K562 (cell line): ENCODE measurements at regions not wholly inside any gene's neighbourhood (a gene's known extent, or its start where the extent isn't known, plus 50 kb on each side); places are given as distances from the start of the nearest gene placed in this dataset.

ENCODE experiments used
- ATAC-seq: fragments of 200-7000 bp; cut with Tn5 transposase; 3 replicates; pipeline ENCODE4 v1.9.1; 2020; ENCODE audit warnings: moderate library complexity
- BruUV-seq: library from RNA; stranded (reverse); fragments of 400-500 nt; replicated peaks from 2 replicates; lab custom pipeline; 2021; lab: Mats Ljungman, UMichigan
- CTCF ChIA-PET: fragments of 300-600 bp; formaldehyde crosslinking; extraction: SDS; loops from one replicate; lab custom pipeline; 2021; ENCODE audit warnings: low intra/inter-chr PET ratio; lab: Yijun Ruan, JAX
- POLR2A ChIA-PET: fragments of 300-600, 350-650 bp; sonication (Branson Sonifier 250); formaldehyde crosslinking; extraction: SDS; loops from one replicate; lab custom pipeline; 2021; ENCODE audit warnings: antibody characterized with exemption, inconsistent platforms; lab: Yijun Ruan, JAX
- DNase-seq, 4 experiments: peaks; one replicate each; pipeline versions ENCODE4 v3.0.0 to v3.0.0-alpha.2; 2011 to 2018; ENCODE audit warnings: low spot score in 3 of 4, mixed read lengths in 3 of 4; ENCODE audit errors: extremely low read depth in 1 of 4
- FAIRE-seq: peaks from 2 replicates; lab custom pipeline; 2011; peaks lifted over from hg19 to GRCh38; lab: Jason Lieb, UNC
- H2AFZ ChIP-seq: 2 replicates; pipeline ENCODE4 v1.6.0; 2011; ENCODE audit warnings: low read depth, low read length, control low read depth, inconsistent platforms
- H3K27ac ChIP-seq: fragments of 200-600 bp; 3 replicates; pipeline ENCODE4 v1.8.0; 2011; ENCODE audit warnings: low read depth, mild to moderate bottlenecking, control low read depth, inconsistent platforms, low read length, moderate library complexity, mixed read lengths; ENCODE audit errors: extremely low read depth
- H3K27me3 ChIP-seq, 2 experiments: fragments of 300-600 bp in 1 of 2; 2 replicates in 1 of 2; 3 replicates in 1 of 2; pipeline versions ENCODE4 v1.6.0 to v1.8.0; 2011; ENCODE audit warnings: inconsistent platforms in 2 of 2, low read length in 2 of 2, mild to moderate bottlenecking in 1 of 2, mixed read lengths in 1 of 2, moderate library complexity in 1 of 2; ENCODE audit not compliant: control insufficient read depth in 2 of 2, insufficient read depth in 2 of 2
- H3K36me3 ChIP-seq: fragments of 300-600 bp; 3 replicates; pipeline ENCODE4 v1.8.0; 2011; ENCODE audit warnings: mild to moderate bottlenecking, low read length, inconsistent platforms; ENCODE audit not compliant: control insufficient read depth, insufficient read depth
- H3K4me1 ChIP-seq, 2 experiments: fragments of 200-600 bp in 1 of 2; replicated peaks in 1 of 2; 2 replicates in 1 of 2; 3 replicates in 1 of 2; pipeline versions ENCODE4 v1.5.1 to v1.8.0; 2011; ENCODE audit warnings: inconsistent platforms in 2 of 2, low read length in 2 of 2, mild to moderate bottlenecking in 1 of 2, mixed read lengths in 1 of 2, moderate library complexity in 1 of 2; ENCODE audit not compliant: control insufficient read depth in 2 of 2, insufficient read depth in 2 of 2
- H3K4me2 ChIP-seq: 2 replicates; pipeline ENCODE4 v1.6.1; 2011; ENCODE audit warnings: low read length, control low read depth, inconsistent platforms, mixed read lengths; ENCODE audit not compliant: insufficient read depth
- H3K4me3 ChIP-seq: fragments of 200-600 bp; sonication (generic), shearing (Covaris generic); 2 replicates; pipeline ENCODE4 v1.5.1; 2016; ENCODE audit warnings: control low read depth, inconsistent platforms
- H3K79me2 ChIP-seq: fragments of 200-600 bp; 3 replicates; pipeline ENCODE4 v1.8.0; 2011; ENCODE audit warnings: low read length, inconsistent platforms; ENCODE audit not compliant: control insufficient read depth, insufficient read depth
- H3K9ac ChIP-seq, 2 experiments: 2 replicates each; pipeline versions ENCODE4 v1.6.0 to v1.6.1; 2011; ENCODE audit warnings: low read depth in 2 of 2, low read length in 2 of 2, control low read depth in 1 of 2, inconsistent platforms in 1 of 2, mild to moderate bottlenecking in 1 of 2, mixed read lengths in 1 of 2; ENCODE audit not compliant: insufficient read depth in 1 of 2
- H3K9me1 ChIP-seq: one replicate; pipeline ENCODE4 v1.6.0; 2011; ENCODE audit warnings: inconsistent platforms, mild to moderate bottlenecking, low read length, moderate library complexity; ENCODE audit not compliant: control insufficient read depth, insufficient read depth
- H3K9me3 ChIP-seq: replicated peaks from 2 replicates; pipeline ENCODE4 v1.5.1; 2011; ENCODE audit warnings: low read depth, low read length, inconsistent platforms; ENCODE audit not compliant: control insufficient read depth, insufficient read depth
- H4K20me1 ChIP-seq: replicated peaks from 2 replicates; pipeline ENCODE4 v1.6.1; 2011; ENCODE audit warnings: low read length, inconsistent platforms, mixed read lengths; ENCODE audit not compliant: control insufficient read depth, insufficient read depth
- CCAR2 ChIP-seq: fragments of 200-400 bp; formaldehyde crosslinking; IDR thresholded peaks from 2 replicates; pipeline ENCODE4 v1.6.1; 2017; ENCODE audit warnings: mild to moderate bottlenecking, low read depth, low read length
- HNRNPK ChIP-seq: fragments of 200-400 bp; formaldehyde crosslinking; IDR thresholded peaks from one replicate; pipeline ENCODE4 v1.6.1; 2018; ENCODE audit warnings: mild to moderate bottlenecking, low read depth, low read length; ENCODE audit not compliant: poor library complexity, severe bottlenecking
- PATZ1 ChIP-seq: fragments of 250-450 bp; sonication (Bioruptor Pico); IDR thresholded peaks from 2 replicates; pipeline ENCODE4 v1.5.0; 2020; ENCODE audit warnings: mild to moderate bottlenecking, borderline replicate concordance
- WGBS: fragments of 100-300 bp; shearing (Covaris generic); methylation state at CpG from one replicate; pipeline ENCODE4 v1.1.6; 2016; ENCODE audit warnings: low coverage, mixed read lengths; ENCODE audit not compliant: insufficient coverage; ENCODE audit errors: missing lambda C conversion rate; 5-methylcytosine and 5-hydroxymethylcytosine counted together
- in situ Hi-C: fragments of 300-500 bp; cut with MboI; formaldehyde crosslinking; loops from 4 replicates; pipeline ENCODE4 v1.15.0; 2018; ENCODE audit warnings: inconsistent platforms, mixed read lengths
- intact Hi-C: fragments of 100-400 bp; cut with micrococcal nuclease; formaldehyde crosslinking; loops from 2 replicates; pipeline ENCODE4 v1.14.2; 2022
- TF ChIP-seq, protein P1 (sequence below), 2 experiments: fragments of 450-650 bp in 1 of 2; sonication (generic) in 1 of 2; formaldehyde crosslinking in 1 of 2; IDR thresholded peaks; 2 replicates each; pipeline versions ENCODE4 v1.7.1 to v1.9.0; 2016 to 2022; ENCODE audit warnings: inconsistent platforms in 1 of 2, mild to moderate bottlenecking in 1 of 2, missing genetic modification reagents in 1 of 2
- TF ChIP-seq, protein P2 (sequence below): fragments of 250-450 bp; sonication (Bioruptor Pico); IDR thresholded peaks from 2 replicates; pipeline ENCODE4 v1.4.0; 2020

DNA sequence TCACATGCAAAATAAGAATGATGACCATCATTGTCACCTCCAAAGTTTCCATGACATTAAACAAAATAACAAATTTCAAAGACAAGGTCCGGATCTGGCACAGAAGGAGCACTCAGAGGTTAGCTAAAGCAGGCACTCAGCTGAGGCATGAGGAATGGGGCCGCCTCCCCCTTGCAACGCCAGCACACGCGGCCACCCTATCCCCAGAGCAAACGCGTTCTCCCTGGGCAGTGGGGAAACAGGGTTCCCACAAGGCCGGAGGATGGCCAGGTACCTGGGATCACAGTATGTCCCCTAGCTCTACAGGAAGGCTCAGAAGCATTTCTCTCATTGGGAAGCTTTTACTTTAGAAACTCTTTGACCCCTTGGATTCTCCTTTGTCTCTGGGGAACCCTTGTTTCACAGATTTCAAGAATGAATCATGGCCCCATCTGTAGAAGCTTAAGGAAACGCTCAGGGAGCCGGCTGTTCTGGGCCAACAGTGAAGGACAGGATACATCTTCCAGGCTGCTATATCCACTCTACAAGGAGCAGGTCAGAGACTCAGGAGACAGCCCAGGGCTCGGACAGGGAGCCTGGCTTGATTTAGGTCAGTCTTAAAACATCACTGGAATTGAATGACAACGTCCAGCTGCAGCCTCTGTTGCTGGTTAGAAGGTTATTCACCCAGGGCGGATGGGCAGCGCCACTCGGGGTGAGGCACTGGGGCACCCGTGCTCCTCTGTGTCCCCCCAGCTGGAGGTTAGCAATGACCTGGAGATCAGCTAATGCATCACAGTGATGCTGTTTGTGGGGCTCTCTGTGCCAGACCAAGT lies 496.4 kb downstream of the NPHP4 start (continued):
- no peak for TF ChIP-seq PATZ1 (CRISPR knock-in tag)

GRCh38 chr1:5494518-5494917 lies 497.7 kb downstream of the NPHP4 start:
- H3K36me3 ChIP-seq: no peaks in the 10 kb centered on the region
- intact Hi-C loops: no loop called here
- no peak for ATAC-seq
- no peaks in the 10 kb centered on the region for H3K4me1 ChIP-seq
- H3K9me3 ChIP-seq: no peaks in the 10 kb centered on the region
- POLR2A ChIA-PET: no interaction called here
- H3K27ac ChIP-seq: no peak overlapping the region
- H3K9ac ChIP-seq: no peak overlapping the region
- H3K27me3 ChIP-seq: peaks cover 18 to 34% of the 10 kb centered on the region in 2 experiments; a peak in 3 of 5 replicates
- H3K4me3 ChIP-seq: no peak overlapping the region
- no TSS peak for BruUV-seq
- in situ Hi-C loops: no loop called here
- H2AFZ ChIP-seq: no peak overlapping the region
- CTCF ChIA-PET: no interaction called here
- 0% methylated on average over 7 of the region's 7 CpGs for WGBS
- H4K20me1 ChIP-seq: no peaks in the 10 kb centered on the region
- H3K79me2 ChIP-seq: no peaks in the 10 kb centered on the region
- DNase-seq: no peak
- FAIRE-seq: no peak
- H3K9me1 ChIP-seq: no peaks in the 10 kb centered on the region
- H3K4me2 ChIP-seq: no peak overlapping the region
- TF ChIP-seq, protein P1, sequence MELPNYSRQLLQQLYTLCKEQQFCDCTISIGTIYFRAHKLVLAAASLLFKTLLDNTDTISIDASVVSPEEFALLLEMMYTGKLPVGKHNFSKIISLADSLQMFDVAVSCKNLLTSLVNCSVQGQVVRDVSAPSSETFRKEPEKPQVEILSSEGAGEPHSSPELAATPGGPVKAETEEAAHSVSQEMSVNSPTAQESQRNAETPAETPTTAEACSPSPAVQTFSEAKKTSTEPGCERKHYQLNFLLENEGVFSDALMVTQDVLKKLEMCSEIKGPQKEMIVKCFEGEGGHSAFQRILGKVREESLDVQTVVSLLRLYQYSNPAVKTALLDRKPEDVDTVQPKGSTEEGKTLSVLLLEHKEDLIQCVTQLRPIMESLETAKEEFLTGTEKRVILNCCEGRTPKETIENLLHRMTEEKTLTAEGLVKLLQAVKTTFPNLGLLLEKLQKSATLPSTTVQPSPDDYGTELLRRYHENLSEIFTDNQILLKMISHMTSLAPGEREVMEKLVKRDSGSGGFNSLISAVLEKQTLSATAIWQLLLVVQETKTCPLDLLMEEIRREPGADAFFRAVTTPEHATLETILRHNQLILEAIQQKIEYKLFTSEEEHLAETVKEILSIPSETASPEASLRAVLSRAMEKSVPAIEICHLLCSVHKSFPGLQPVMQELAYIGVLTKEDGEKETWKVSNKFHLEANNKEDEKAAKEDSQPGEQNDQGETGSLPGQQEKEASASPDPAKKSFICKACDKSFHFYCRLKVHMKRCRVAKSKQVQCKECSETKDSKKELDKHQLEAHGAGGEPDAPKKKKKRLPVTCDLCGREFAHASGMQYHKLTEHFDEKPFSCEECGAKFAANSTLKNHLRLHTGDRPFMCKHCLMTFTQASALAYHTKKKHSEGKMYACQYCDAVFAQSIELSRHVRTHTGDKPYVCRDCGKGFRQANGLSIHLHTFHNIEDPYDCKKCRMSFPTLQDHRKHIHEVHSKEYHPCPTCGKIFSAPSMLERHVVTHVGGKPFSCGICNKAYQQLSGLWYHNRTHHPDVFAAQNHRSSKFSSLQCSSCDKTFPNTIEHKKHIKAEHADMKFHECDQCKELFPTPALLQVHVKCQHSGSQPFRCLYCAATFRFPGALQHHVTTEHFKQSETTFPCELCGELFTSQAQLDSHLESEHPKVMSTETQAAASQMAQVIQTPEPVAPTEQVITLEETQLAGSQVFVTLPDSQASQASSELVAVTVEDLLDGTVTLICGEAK (IDR thresholded peaks at IDR 0.05): no peak
- TF ChIP-seq, protein P1 (CRISPR knock-in tag; IDR thresholded peaks at IDR 0.05): no peak
- TF ChIP-seq HNRNPK (no peak), CCAR2 (no peak)
- TF ChIP-seq, protein P2, sequence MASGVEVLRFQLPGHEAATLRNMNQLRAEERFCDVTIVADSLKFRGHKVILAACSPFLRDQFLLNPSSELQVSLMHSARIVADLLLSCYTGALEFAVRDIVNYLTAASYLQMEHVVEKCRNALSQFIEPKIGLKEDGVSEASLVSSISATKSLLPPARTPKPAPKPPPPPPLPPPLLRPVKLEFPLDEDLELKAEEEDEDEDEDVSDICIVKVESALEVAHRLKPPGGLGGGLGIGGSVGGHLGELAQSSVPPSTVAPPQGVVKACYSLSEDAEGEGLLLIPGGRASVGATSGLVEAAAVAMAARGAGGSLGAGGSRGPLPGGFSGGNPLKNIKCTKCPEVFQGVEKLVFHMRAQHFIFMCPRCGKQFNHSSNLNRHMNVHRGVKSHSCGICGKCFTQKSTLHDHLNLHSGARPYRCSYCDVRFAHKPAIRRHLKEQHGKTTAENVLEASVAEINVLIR (CRISPR knock-in tag): no peak
